IPS DF 4.7 (cell line): ENCODE measurements at regions not wholly inside any gene's neighbourhood (a gene's known extent, or its start where the extent isn't known, plus 50 kb on each side); places are given as distances from the start of the nearest gene placed in this dataset.
"Not testable (repeated sequence)": the region's sequence is repeated elsewhere in the genome, so short reads cannot be mapped to it uniquely, and the experiment has no call there.

Experiments used
- DNase-seq: peaks from one replicate; pipeline ENCODE4 v3.0.0-alpha.2; 2013; ENCODE audit warnings: low spot score; ENCODE audit errors: extremely low read depth

DNA sequence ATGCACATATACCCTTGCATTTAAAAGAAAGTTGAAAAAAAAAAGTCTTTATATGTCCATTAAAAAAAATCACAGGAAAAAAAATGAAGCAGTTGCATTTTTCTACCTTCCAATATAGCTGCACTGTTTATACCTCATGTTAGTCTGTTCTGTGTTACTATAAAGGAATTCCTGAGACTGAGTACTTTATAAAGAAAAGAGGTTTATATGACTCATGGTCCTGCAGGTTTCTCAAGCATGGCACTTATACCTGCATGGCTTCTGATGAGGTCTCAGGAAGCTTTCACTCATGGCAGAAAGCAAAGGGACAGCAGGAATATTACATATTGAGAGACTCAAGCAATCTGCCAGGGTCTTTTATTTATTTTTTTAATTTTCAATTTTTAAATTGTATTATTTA is 277.2 kb upstream of the BCHE start:
- DNase-seq, result no peak

DNA sequence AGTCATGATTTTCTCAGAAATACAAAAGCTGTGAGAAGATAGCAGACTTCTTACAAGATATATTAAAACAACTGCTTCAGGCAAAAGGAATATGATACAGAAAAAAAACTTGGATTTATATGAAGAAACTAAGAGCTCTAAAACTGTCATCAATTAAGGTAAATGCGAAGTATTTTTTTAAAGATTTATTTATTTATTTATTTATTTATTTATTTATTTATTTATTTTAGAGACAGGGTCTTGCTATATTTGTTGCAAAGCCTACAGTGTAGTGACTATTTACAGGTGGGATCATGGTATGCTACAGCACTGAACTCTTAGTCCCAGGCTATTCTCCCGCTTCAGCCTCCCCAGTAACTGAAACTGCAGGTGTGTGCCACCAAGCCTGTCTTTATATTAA is 274.3 kb upstream of the BCHE start:
- no peak for DNase-seq

DNA sequence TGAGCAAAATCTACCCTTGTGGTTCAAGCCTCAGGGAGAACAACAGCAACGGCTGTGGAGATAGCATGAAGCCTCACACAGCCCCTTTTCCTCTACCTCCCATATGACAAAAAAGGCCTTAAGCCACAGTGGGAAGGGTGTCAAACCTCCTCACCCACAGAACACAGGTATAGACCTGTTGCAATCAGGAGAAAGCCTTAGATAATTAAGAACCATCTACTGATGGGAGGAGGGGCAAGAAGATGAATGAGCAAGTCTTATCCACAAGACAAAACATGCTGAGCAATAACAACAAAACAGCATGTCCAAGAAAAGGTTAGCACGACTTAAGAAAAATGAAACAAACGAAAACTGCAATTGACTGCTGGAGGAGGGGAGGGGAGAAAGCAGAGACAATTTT is 272.9 kb upstream of the BCHE start:
- DNase-seq, result no peak

DNA sequence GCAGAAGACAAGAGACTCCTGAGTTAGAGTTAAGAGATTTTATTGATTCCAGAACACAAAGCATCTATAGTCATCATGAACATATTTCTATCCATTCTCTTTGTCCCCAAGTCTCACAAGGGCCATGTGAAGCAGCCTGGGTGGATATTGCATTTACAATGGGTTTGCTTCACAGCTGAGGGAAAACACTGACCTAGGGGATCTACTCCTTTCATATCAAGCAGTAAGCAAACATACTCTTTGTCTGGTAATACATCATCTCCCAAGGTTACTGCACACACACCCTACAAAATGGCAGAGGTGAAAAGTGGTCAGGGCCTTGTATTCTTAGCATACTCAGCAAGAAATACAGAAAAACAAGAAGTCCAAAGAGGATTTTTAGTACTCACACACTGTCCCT is 267.7 kb upstream of the BCHE start:
- no peak for DNase-seq

DNA sequence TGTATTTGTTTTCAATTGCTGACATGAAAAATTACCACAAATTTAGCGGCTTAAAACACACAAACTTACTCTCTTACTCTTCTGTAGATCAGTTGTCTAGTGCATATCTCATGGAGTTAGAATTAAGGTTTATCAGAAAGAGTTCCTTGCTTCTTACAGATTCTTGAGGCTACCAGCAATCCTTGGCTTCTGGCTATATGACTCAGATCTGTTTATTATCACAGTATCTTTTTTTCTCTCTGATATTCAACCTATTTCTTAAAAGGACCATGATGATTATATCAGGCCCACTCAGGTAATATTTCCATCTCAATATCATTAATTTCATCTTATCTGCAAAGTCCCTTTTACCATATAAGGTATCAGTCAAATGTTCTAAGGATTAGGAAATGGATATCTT is 263.5 kb upstream of the BCHE start:
- no peak for DNase-seq

DNA sequence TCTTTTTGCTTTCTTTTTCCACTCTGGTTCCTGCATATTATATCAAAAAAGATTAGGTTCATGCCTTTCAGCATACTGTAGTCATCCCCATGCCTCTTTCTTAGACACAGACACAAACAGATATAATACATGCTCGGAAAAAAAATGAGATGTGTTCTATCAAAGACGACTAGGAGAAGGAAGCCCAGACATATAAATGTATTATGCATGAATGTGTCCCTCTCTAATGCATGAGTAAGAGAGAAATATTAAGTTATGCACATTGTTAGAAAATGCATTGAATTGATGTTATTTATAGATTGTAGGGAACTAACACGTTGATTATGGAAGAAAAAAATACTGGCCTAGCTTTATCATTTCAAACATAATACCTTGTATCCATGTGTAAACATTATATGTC is 252.4 kb upstream of the BCHE start:
- DNase-seq, result no peak

DNA sequence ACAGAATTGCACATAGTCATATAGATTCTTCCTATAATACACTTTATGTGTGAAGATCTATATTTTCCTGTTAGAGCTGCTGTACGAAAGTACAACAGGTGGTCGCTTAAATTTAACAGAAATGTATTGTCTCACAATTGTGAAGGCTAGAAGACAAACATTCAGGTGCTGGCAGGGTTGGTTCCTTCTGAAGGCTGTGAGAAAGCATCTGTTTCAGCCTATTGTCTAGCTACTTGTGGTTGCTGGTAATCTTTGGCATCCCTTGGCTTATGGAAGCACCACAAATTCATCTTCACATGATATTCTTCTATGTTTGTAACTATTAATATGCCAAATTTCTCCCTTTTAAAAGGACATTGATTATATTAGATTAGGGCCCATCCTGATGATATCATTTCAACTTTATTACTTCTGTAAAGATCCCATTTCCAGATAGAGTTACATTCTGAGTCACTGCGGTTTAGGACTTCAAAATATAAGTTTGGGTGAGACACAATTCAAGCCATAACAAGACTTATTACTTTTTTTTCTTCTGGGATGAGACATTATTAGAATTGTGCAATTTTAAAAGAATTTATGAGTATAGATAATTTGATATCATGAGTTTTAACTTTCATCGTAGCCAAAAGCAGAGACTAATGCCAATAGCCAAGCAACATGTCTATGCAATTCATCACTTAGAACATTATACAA is 248.1 kb upstream of the BCHE start:
- no peak for DNase-seq

DNA sequence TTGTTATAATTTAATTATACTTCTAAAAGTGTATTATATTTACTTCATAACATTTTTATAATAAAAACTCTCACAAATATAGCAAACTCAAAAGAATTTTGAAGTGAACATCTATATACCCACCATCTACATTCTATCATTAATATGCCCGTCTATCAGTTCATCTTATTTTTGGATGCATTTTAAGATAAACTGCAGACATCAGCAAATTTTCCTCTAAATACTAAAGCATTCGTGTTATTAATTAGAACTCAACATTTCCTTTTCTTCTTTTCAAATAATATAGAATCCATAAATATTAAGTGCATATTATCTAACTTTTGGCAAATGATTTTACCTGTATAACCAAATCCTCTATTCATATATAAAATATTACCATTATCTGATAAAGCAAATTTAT is 242.9 kb upstream of the BCHE start:
- DNase-seq, result no peak

DNA sequence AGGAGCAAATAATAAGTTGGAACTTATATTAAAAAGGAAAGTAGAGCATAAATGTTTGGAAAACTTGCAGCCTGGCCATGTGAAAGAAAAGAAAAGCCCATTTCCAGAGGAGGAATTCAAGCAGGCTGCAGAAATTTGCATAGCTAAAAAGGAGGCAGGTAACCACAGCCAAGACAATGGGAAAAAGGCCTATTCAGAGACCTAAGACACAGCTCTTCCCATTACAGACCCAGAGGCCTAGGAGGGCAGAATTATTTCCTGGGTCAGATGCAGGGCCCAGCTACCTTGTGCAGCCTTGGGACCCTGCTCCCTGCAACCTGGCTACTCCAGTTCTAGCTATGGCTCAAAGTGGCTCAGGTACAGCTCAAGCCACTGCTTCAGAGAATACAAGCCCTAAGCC is 234.6 kb upstream of the BCHE start:
- DNase-seq, result no peak

DNA sequence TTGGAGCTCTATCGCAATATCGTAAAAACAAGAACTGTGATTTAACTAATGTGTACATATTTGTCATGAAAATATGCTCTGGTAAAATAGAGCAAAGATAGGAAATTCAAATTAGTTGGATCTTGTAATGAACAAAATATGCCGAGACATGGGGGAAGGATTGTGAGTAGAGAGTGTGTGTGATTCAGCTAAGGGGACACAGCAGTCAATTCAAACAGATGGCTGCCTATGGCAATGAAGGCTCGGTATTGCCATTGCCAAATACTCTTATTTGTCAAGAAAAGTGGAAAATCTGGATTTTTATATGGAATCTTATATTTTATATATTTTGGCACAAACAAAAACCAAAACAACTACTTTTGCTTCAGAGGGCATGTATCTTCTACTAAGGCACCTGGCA is 227.3 kb upstream of the BCHE start:
- no peak for DNase-seq

DNA sequence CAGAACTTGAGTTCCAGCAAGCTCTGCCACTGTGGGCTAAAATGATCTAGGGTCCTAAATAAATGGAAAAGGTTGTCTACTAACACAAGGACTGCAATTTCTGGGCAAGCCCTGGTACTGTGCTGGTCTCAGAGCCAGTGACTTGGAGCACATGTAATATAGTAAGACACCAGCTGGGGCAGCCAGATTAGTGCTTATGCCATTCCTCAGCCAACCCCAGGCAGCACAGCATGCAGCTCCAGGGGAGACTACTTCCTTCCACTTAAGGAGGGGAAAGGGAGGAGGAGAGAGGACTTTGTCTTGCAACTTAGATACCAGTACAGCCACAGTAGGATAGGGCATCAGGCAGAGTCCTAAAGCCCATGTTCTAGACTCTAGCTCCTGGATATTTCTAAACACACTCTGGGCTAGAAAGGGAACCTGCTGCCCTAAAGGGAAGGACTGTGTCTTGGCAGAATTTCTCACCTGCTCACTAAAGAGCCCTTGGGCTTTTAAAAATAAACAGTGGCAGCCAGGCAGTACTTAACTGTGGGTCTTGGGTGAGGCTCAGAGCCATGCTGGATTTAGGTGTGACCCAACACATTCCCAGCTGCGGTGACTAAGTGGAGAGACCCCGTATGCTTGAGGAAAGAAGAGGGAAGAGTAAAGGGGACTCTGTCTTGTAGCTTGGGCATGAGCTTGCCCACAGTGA is 223.7 kb upstream of the BCHE start:
- no peak for DNase-seq

DNA sequence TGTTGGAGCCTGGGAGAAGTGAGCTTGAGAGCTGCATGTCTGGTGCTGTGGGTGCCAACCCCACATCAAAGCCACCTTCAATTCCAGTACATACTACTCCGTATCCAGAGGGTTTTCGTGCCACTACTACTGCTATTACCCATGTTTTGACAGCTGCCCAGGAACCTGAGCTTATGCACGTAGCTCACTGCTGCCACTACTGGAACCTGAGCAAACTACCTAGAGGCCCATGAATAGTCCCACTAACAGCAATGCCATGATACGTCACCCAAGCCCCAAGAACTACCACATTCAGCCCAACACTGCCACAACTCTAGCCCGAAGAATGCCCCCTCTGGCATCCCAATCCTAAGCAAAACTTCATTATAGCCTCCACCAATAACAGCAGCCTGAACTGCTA is 215.2 kb upstream of the BCHE start:
- DNase-seq, result no peak

DNA sequence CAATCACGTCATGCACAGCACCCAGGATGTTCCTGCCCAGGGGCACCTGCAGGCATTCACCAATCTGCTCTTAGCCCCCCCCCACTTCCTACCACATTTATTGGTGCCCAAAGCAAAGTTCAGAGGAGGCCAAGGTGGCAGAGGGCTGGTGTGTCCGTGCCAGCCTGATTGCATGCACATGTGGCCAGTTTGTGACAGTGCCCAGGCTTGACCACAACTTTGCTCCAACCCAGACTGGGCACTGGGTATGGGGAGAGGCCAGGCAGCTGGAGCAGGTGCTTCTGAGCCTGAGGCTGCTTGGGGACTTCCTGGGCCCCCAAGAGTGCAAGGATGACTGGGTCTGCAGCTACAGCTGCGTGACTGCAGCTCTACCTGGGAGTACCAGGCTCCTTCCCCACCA is 192.3 kb upstream of the BCHE start:
- no peak for DNase-seq

DNA sequence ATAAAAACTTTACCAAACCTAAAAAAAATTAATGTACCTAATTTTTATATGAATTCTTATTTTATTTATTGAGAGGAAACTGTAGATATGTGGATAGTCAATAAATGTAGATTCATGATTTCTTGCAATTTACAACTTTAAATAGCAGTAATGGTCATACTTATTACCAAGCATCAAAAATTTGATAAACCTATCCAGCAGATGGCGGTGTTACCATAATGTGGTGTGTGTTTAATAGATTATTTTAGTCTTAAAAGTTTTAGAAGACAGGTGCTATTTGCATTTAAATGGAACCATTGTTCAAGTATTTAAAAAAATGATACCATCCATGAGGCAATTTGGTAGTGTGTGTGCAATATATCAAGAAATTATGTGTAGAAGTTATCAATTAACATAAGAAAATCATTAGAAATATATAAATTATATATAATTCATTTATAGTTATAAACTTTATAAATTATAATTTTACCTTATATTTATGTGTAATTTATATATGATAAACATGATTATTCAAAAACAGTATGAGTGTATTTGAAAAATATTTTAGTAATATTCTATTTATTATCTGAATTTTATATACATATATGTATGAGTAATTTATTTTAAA is 176.0 kb upstream of the BCHE start:
- DNase-seq, result no peak

DNA sequence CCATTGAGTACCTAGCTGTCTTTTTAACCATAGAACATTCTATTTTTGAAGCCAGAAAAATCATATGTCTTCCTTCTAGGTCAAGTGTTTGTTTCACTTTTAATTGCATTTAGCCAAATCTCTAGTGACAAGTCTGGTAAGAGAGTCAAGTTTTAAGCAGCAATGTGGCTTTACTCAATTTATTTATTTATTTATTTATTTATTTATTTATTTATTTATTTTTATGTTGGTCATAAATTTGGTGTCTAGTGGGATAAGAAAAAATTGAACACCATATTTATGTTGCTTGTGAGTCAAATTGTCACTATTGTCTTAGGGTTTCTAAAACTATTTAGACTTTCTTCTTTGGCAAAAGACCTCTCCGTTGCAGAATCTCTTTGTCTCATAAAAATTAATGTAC is 174.5 kb upstream of the BCHE start:
- no peak for DNase-seq

DNA sequence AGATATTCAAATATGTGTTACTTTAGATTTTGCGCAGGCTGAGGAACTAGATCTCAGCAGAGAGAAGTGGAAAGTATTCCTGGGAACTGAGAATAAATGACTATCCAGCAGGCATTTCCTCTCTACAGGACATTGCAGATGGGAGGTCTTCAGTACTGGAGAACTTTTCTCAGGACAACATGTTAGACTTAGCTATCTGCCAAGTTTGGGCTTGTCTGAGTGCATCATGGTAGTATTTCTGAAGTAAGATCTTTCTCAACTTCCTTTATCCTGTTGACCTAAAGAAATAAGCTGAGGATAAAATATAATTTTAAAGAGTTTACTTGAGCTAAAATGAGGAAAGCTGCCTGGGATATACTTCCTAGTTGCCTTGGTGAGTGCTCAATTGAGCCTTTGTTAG is 167.9 kb upstream of the BCHE start:
- no peak for DNase-seq

DNA sequence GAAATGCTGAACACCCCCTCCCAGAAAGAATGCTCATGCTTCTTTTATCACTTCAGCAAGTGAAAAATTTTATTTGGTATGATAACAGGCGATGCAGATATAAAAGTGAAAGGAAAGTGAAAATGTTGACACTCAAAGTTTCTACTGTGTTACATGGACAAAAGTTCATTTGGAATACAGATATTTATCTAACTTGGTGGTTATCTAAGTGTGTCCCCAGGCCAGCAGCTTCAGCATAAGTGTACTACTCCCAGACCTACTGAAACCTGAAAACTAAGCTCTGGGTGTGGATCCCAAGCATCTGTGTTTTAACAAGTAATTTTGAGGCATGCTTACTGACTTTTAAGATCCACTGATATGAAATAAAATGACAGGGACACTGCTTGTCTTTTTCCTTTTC is 157.1 kb upstream of the BCHE start:
- DNase-seq, result no peak

DNA sequence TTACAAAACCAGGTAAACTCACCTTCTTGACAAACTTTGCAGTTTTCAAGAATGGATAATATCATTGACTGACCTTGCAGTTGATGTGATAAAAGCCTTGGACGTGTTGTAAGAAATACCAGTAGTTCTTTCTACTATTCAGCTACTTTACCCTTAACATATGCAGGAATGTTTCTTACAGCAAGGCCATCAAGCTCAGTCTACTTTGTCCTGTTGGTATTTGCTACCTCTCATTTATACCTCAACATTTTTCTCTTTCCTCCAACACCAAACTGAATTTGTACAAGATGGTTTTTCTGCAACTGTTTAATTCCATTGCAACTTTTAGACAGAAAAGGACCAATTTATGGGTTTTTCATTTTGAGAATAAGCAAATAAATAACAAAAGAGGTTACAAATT is 147.4 kb upstream of the BCHE start:
- DNase-seq, result no peak

DNA sequence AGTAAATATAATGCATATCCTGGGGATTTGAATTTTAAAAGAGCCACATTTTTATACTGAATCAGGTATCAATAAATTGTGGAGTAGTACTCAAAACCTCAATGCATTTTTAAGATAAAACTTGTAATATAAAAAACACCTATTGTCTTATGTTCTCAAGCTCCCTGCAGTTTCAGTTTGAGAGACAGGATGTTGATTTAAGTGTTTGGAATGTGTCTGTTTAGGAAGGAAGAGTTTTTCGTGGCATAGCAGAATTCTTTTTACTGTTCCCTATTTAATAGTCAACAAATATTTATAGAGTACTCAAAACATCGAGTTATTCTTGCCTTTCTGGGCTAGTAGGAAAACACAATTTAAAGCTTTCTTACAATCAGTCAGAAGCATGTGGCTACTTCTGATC is 146.1 kb upstream of the BCHE start:
- DNase-seq, result no peak

DNA sequence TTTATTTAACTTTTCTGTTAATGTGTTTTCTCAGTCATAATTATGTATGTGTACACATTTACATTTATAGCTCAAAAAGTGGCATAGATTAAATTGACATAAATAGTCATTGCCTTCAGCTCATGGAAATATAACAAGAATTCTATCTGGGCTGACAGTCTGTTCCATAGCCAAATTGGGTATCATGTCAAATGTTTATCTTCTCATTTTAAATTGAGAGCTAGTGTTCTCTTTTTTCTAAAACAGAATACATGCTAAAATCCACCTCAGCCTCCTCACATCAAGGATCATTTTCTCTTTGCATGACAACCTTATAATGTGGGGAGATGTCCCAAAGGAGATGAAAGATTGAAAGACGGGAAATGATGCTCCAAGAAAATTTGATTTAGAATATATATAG is 144.1 kb upstream of the BCHE start:
- no peak for DNase-seq

DNA sequence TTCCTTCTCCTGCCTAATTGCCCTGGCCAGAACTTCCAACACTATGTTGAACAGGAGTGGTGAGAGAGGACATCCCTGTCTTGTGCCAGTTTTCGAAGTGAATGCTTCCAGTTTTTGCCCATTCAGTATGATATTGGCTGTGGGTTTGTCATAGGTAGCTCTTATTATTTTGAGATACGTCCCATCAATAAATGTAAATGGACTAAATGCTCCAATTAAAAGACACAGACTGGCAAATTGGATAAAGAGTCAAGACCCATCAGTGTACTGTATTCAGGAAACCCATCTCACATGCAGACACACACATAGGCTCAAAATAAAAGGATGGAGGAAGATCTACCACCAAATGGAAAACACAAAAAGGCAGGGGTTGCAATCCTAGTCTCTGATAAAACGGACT is 123.6 kb upstream of the BCHE start:
- not testable (repeated sequence) for DNase-seq

DNA sequence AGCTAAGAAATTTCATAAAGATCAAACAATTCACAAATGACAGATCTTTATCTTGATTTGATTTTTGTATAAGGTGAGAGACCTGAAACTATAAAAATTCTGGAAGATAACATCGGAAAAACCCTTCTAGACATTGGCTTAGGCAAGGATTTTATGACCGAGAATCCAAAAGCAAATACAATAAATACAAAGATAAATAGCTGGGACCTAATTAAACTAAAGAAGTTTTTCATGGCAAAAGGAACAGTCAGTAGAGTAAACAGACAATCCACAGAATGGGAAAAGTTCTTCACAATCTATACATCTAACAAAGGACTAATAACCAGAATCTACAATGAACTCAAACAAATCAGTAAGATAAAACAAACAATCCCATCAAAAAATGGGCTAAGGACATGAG is 116.9 kb upstream of the BCHE start:
- no peak for DNase-seq

DNA sequence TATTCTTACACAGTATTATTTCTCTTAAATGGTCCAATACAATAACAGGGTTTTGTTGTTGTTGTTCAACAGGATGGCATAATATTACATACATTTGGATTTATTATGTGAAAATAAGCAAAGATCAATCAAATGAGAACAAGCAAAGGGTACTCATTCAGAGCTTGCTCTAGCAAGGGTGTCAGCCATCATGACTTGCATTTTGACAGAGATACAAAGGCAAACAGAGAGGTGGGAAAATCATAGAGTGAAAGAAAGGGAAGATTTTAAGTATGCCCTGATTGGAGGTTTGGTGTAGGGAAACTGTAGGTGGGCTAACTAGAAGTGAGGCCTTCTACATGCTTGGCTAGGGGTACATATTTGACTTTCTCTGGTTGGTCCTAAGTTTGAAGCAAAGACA is 109.1 kb upstream of the BCHE start:
- no peak for DNase-seq
